ENCODE measurements at regions not wholly inside any gene's neighbourhood (a gene's known extent, or its start where the extent isn't known, plus 50 kb on each side); places are given as distances from the start of the nearest gene placed in this dataset.

- no peak overlapping the region for H3K4me3 ChIP-seq (ENCODE audit: low read depth, low read length)
These were observed 50.8 kb upstream of the SLC39A10 start for GRCh38 chr2:195606179-195606578.

DNA sequence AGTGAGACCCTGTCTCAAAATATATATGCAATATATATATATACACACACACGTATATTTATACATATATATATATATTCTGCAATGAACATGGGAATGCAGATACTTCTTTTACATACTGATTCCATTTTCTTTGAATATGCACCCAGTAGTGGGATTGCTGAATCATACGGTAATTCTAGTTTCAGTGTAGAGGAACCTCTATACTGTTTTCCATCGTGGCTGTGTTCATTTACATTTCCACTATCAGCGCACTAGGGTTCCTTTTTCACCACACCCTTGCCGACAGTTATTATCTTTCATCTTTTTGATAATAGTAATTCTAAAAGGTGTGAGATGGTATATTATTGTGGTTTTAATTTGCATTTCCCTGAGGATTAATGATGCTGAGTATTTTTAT, 52.3 kb upstream of the SLC39A10 start:
- H3K4me3 ChIP-seq (ENCODE audit: low read depth, low read length): no peak overlapping the region

GRCh38 chr2:195603998-195604397, 53.0 kb upstream of the SLC39A10 start:
- H3K4me3 ChIP-seq (ENCODE audit: low read depth, low read length): no peak overlapping the region

DNA sequence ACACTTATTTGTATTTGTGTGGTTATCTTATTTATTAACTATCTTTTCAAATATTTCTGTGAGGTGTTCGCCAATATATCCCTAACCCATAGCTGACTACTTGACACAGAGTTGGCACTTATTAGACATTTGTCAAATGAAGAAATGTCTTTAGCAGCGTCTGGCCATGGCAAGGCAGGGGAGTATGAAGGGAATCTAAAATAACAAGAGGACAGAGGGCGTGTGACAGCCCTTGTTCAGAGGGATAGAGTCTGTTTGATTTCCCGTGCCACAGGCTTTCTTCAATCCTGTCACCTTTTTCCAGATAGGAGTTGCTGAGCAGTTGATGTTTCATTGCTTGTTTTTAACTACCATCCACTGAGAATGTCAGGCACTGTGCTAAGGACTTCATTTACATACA, 53.6 kb upstream of the SLC39A10 start:
- no peak overlapping the region for H3K4me3 ChIP-seq (ENCODE audit: low read depth, low read length)

GRCh38 chr2:195602687-195603086, 54.3 kb upstream of the SLC39A10 start:
- no peak overlapping the region for H3K4me3 ChIP-seq (ENCODE audit: low read depth, low read length)

- no peak overlapping the region for H3K4me3 ChIP-seq (ENCODE audit: low read depth, low read length)
These were observed 55.7 kb upstream of the SLC39A10 start for GRCh38 chr2:195601361-195601760.

GRCh38 chr2:195600778-195601177, 56.2 kb upstream of the SLC39A10 start:
- no peak overlapping the region for H3K4me3 ChIP-seq (ENCODE audit: low read depth, low read length)

DNA sequence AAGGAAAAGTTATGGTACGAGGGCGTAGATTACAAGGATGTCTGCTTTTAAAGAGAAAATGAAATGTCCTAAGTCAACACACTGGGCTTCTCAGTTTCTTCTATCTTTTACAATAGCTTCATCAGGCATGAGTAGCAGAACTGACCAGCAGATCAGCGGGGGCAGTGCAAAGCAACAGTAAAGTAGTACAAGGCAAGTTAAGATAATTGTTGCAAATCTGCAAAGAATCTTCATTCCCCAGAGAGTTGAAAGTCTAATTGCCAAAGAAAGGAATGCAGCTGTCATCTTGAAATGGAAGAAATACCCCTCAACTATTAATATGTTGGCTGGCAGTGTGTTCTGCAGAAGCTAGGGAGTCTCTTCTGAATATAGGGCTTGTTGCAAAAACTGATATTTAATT, 60.2 kb upstream of the SLC39A10 start:
- H3K4me3 ChIP-seq (ENCODE audit: low read depth, low read length): no peak overlapping the region

- no peak overlapping the region for H3K4me3 ChIP-seq (ENCODE audit: low read depth, low read length)
These were observed 61.2 kb upstream of the SLC39A10 start for GRCh38 chr2:195595825-195596224.

- no peak overlapping the region for H3K4me3 ChIP-seq (ENCODE audit: low read depth, low read length)
These were observed 61.9 kb upstream of the SLC39A10 start for GRCh38 chr2:195594919-195595694.

- no peak overlapping the region for H3K4me3 ChIP-seq (ENCODE audit: low read depth, low read length)
These were observed 62.8 kb upstream of the SLC39A10 start for GRCh38 chr2:195594248-195594647.

DNA sequence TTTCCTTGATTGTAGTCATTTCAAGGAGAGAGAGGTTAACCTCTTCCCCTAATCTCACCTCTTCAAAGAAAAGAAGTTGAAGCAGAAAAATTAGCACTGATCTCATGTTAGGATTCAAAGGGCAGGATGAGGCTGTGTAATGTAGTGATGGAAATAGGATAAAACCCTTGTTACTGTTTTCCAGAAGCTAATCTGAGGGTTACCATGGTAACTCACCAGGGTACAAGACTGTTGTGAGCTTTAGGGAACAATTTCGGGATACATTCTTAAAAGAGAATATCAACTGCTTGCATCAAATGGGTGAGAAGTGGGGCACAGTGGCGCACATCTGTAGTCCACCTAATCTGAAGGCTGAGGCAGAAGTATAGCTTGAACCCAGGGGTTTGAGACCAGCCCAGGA, 64.9 kb upstream of the SLC39A10 start:
- no peak overlapping the region for H3K4me3 ChIP-seq (ENCODE audit: low read depth, low read length)

DNA sequence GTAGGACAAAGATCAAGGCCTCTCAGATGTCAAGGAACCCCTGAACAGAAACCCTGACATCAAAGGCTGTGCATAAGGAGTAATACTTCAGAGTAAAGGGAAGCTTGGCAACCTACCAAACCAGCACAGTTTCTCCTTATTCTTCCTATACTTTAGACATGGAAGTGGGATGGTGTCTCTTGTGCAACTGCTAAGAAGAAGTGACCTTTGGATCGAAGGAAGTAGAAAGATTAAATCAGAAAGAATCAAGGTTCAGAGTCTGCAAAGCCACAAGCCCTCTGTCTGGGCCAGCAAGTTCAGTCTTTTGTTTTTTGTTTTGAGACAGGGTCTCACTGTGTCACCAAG, 66.2 kb upstream of the SLC39A10 start:
- no peak overlapping the region for H3K4me3 ChIP-seq (ENCODE audit: low read depth, low read length)

- no peak overlapping the region for H3K4me3 ChIP-seq (ENCODE audit: low read depth, low read length)
These were observed 66.7 kb upstream of the SLC39A10 start for GRCh38 chr2:195590199-195590860.

DNA sequence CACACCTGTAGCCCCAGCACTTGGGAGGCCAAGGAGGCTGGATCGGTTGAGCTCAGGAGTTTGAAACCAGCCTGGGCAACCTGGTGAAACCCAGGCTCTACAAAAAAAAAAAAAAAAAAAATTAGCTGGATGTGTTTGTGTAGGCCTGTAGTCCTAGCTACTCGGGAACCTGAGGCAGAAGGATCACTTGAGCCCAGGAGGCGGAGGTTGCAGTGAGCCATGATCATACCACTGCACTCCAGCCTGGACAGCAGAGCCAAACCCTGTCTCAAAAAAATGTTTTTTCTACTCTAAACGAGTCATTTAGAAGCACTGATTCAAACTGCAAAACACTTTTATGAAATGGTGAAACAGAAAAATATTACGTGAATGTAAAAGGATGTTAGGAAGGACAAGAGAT, 69.1 kb upstream of the SLC39A10 start:
- H3K4me3 ChIP-seq (ENCODE audit: low read depth, low read length): peak overlapping the region; percentile 6

GRCh38 chr2:195586062-195586714, 70.8 kb upstream of the SLC39A10 start:
- peak overlapping the region; percentile 59 for H3K4me3 ChIP-seq (ENCODE audit: low read depth, low read length)

DNA sequence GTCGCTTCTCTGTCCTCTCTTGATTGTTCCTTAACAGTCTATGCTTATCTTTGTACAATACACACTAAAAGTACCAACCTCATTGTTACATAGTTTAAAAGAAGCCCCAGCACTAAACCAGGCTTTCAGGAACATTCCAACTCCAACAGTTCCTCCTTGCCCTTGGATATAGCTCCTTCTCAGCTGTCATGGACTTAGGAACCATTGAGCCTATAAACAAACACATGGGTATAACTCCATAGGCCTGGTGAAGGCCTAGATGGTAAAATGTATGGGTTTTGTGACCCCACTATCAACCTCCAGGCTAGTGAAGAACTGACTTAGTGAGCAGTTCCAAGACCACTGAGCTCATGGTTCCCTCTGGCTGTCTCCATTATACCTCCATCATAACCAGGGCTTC, 74.8 kb upstream of the SLC39A10 start:
- H3K4me3 ChIP-seq (ENCODE audit: low read depth, low read length): no peak overlapping the region

- no peak overlapping the region for H3K4me3 ChIP-seq (ENCODE audit: low read depth, low read length)
These were observed 77.1 kb upstream of the SLC39A10 start for GRCh38 chr2:195579776-195580555.

GRCh38 chr2:195575879-195576401, 81.1 kb upstream of the SLC39A10 start:
- H3K4me3 ChIP-seq (ENCODE audit: low read depth, low read length): no peak overlapping the region

- no peak overlapping the region for H3K4me3 ChIP-seq (ENCODE audit: low read depth, low read length)
These were observed 82.0 kb upstream of the SLC39A10 start for GRCh38 chr2:195575016-195575415.

DNA sequence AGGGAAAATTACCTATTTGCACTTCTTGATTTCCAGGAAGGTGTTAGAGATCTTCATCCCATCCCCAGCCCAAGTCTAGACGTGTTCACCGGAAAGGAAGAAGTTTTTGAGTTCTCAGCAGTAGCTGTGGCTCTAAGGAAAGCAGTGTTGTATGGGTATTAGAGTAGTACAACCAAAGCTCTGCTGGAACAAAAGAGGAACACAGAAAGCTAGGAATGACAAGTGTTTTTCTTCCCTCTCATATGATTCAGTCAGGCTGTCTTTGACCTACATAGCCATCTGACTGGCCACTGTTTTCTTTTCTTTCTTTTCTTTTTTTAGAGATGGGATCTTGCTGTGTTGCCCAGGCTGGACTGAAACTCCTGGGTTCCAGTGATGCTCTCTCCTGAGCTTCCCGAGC, 82.7 kb upstream of the SLC39A10 start:
- H3K4me3 ChIP-seq (ENCODE audit: low read depth, low read length): no peak overlapping the region
